Keratinocyte (primary cell): ENCODE measurements at regions not wholly inside any gene's neighbourhood (a gene's known extent, or its start where the extent isn't known, plus 50 kb on each side); places are given as distances from the start of the nearest gene placed in this dataset.

Experiments
- DNase-seq: peaks from one replicate; pipeline ENCODE4 v3.0.0-alpha.2; 2011; ENCODE audit warnings: low read depth, missing footprints, low spot score
- FAIRE-seq: peaks from 2 replicates; lab custom pipeline; 2011; peaks lifted over from hg19 to GRCh38; lab: Jason Lieb, UNC
- H2AFZ ChIP-seq: 2 replicates; pipeline ENCODE4 v1.6.0; 2012; ENCODE audit warnings: low read length, control low read depth, inconsistent platforms; ENCODE audit not compliant: control insufficient read depth
- H3K27ac ChIP-seq: 2 replicates; pipeline ENCODE4 v1.5.1; 2011; ENCODE audit warnings: low read length; ENCODE audit not compliant: control insufficient read depth, insufficient read depth
- H3K27me3 ChIP-seq: 3 replicates; pipeline ENCODE4 v1.6.0; 2011; ENCODE audit warnings: low read length; ENCODE audit not compliant: control insufficient read depth, insufficient read depth; ENCODE audit errors: extremely low read depth
- H3K36me3 ChIP-seq, 2 experiments: 2 replicates in 1 of 2; 3 replicates in 1 of 2; pipeline ENCODE4 v1.5.1; 2011; ENCODE audit warnings: low read length in 2 of 2, mild to moderate bottlenecking in 1 of 2; ENCODE audit not compliant: control insufficient read depth in 2 of 2, insufficient read depth in 2 of 2; ENCODE audit errors: extremely low read depth in 1 of 2
- H3K4me1 ChIP-seq: 3 replicates; pipeline ENCODE4 v1.5.1; 2011; ENCODE audit warnings: low read length; ENCODE audit not compliant: control insufficient read depth, insufficient read depth; ENCODE audit errors: extremely low read depth
- H3K4me2 ChIP-seq: 3 replicates; pipeline ENCODE4 v1.6.0; 2011; ENCODE audit warnings: low read depth, low read length; ENCODE audit not compliant: control insufficient read depth, insufficient read depth; ENCODE audit errors: extremely low read depth
- H3K4me3 ChIP-seq, 3 experiments: fragments of 200-600 bp in 1 of 3; sonication (generic) in 1 of 3; 2 replicates in 2 of 3; 3 replicates in 1 of 3; pipeline ENCODE4 v1.5.1; 2011 to 2016; ENCODE audit warnings: low read length in 3 of 3, mild to moderate bottlenecking in 3 of 3, control low read depth in 2 of 3, inconsistent platforms in 1 of 3, low read depth in 1 of 3, mixed read lengths in 1 of 3, mixed run types in 1 of 3, moderate library complexity in 1 of 3; ENCODE audit not compliant: control insufficient read depth in 2 of 3, insufficient read depth in 2 of 3; ENCODE audit errors: extremely low read depth in 1 of 3
- H3K79me2 ChIP-seq: 2 replicates; pipeline ENCODE4 v1.6.0; 2012; ENCODE audit warnings: low read length; ENCODE audit not compliant: control insufficient read depth, insufficient read depth
- H3K9ac ChIP-seq: 3 replicates; pipeline ENCODE4 v1.6.0; 2011; ENCODE audit warnings: low read length; ENCODE audit not compliant: control insufficient read depth, insufficient read depth; ENCODE audit errors: extremely low read depth
- H3K9me1 ChIP-seq: 3 replicates; pipeline ENCODE4 v1.6.0; 2011; ENCODE audit warnings: low read length; ENCODE audit not compliant: control insufficient read depth, insufficient read depth; ENCODE audit errors: extremely low read depth
- H3K9me3 ChIP-seq: 2 replicates; pipeline ENCODE4 v1.5.1; 2012; ENCODE audit warnings: low read depth, low read length; ENCODE audit not compliant: control insufficient read depth
- H4K20me1 ChIP-seq: 3 replicates; pipeline ENCODE4 v1.6.0; 2011; ENCODE audit warnings: low read length; ENCODE audit not compliant: control insufficient read depth, insufficient read depth; ENCODE audit errors: extremely low read depth
- EZH2 ChIP-seq: IDR thresholded peaks from one replicate; pipeline ENCODE4 v1.6.1; 2012; ENCODE audit warnings: inconsistent platforms, mild to moderate bottlenecking, low read length, moderate library complexity
- dilution Hi-C: fragments of 300-500 bp; cut with MboI; formaldehyde crosslinking; loops from one replicate; pipeline ENCODE4 v1.7.0; 2020; ENCODE audit warnings: low sequenced_read_pairs; ENCODE audit not compliant: extremely low pct_ligation_motif_present
- TF ChIP-seq, protein P1 (sequence below), 3 experiments: IDR thresholded peaks in 1 of 3; conservative IDR thresholded peaks in 1 of 3; optimal IDR thresholded peaks in 1 of 3; 2 replicates in 2 of 3; 3 replicates in 1 of 3; pipeline versions ENCODE3 to v1.5.1; 2011; ENCODE audit warnings: low read length in 3 of 3, mild to moderate bottlenecking in 3 of 3, moderate library complexity in 2 of 3, control low read depth in 1 of 3, inconsistent platforms in 1 of 3; ENCODE audit not compliant: insufficient read depth in 2 of 3; ENCODE audit errors: extremely low read depth in 1 of 3

DNA sequence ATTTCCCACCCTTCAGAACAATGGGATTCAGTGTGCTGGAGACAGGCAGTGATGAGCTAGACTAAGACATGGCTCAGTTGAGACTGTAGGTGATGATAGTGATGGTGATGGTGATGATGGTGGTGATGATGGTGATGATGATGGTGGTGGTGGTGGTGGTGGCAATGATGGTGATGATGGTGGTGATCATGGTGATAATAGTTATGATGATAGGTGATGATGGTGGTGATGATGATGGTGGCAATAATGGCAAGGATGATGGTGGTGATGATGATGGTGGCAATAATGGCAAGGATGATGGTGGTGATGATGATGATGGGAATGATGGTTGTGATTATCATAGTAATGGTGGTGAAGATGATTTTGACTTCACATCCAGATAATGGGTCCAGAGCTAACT, 176.7 kb downstream of the NXNL2 start:
- Histone ChIP-seq H3K4me3 (no peak overlapping the region), H3K4me1 (no peaks in the 10 kb centered on the region), H3K79me2 (no peaks in the 10 kb centered on the region), H3K9me3 (no peaks in the 10 kb centered on the region), H3K4me2 (no peak overlapping the region), H3K27ac (no peak overlapping the region), H3K27me3 (no peaks in the 10 kb centered on the region), H3K9ac (no peak overlapping the region), H3K9me1 (no peaks in the 10 kb centered on the region), H4K20me1 (no peaks in the 10 kb centered on the region), H2AFZ (no peak overlapping the region), H3K36me3 (no peaks in the 10 kb centered on the region)
- dilution Hi-C loops = no loop called here
- TF ChIP-seq EZH2 = no peak
- TF ChIP-seq, protein P1, sequence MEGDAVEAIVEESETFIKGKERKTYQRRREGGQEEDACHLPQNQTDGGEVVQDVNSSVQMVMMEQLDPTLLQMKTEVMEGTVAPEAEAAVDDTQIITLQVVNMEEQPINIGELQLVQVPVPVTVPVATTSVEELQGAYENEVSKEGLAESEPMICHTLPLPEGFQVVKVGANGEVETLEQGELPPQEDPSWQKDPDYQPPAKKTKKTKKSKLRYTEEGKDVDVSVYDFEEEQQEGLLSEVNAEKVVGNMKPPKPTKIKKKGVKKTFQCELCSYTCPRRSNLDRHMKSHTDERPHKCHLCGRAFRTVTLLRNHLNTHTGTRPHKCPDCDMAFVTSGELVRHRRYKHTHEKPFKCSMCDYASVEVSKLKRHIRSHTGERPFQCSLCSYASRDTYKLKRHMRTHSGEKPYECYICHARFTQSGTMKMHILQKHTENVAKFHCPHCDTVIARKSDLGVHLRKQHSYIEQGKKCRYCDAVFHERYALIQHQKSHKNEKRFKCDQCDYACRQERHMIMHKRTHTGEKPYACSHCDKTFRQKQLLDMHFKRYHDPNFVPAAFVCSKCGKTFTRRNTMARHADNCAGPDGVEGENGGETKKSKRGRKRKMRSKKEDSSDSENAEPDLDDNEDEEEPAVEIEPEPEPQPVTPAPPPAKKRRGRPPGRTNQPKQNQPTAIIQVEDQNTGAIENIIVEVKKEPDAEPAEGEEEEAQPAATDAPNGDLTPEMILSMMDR (optimal IDR thresholded peaks at IDR 0.05 in 1 of 3, IDR thresholded peaks at IDR 0.05 in 1 of 3, conservative IDR thresholded peaks at IDR 0.05 in 1 of 3; ENCODE audit: extremely low read depth in 1 of 3, insufficient read depth in 2 of 3, low read length in 3 of 3) = no peak
- no peak for FAIRE-seq
- no peak for DNase-seq

DNA sequence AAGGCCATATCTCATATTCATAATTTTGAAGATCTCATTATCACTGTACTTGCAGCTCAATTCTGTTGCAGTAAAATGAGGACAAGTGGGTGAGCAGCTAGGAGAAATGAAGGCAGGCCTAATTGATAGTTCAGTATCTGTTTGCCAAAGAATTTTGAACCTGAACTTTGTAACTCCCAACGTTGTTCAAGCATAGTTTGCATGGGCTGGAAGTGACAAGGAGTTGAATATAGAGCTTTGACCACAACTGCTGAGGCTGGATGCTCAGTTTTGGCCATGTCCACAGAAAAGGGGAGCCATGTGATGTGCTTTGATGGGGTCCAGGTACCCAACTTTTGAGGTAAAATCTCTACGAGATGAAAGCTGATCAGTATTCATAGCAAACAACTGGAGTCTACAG, 177.5 kb downstream of the NXNL2 start:
- Histone ChIP-seq H4K20me1 (no peaks in the 10 kb centered on the region), H3K9ac (no peak overlapping the region), H3K27me3 (no peaks in the 10 kb centered on the region), H3K4me1 (no peaks in the 10 kb centered on the region), H3K9me3 (no peaks in the 10 kb centered on the region), H3K79me2 (no peaks in the 10 kb centered on the region), H3K4me2 (no peak overlapping the region), H3K36me3 (no peaks in the 10 kb centered on the region), H3K9me1 (no peaks in the 10 kb centered on the region), H3K4me3 (no peak overlapping the region), H2AFZ (no peak overlapping the region), H3K27ac (no peak overlapping the region)
- FAIRE-seq (no peak), DNase-seq (no peak)
- no peak for TF ChIP-seq EZH2
- TF ChIP-seq, protein P1 (optimal IDR thresholded peaks at IDR 0.05 in 1 of 3, IDR thresholded peaks at IDR 0.05 in 1 of 3, conservative IDR thresholded peaks at IDR 0.05 in 1 of 3; ENCODE audit: extremely low read depth in 1 of 3, insufficient read depth in 2 of 3, low read length in 3 of 3) = no peak
- dilution Hi-C loops = no loop called here
